Suprapubic skin (tissue), 4 donors: ENCODE measurements at regions not wholly inside any gene's neighbourhood (a gene's known extent, or its start where the extent isn't known, plus 50 kb on each side); places are given as distances from the start of the nearest gene placed in this dataset.

ENCODE experiments used
- POLR2A ChIP-seq, 2 donors: fragments of 450-650 bp; IDR thresholded peaks; one replicate each; pipeline ENCODE4 v1.6.1; 2017; ENCODE audit warnings: antibody characterized with exemption in 2 of 2, mild to moderate bottlenecking in 2 of 2, moderate library complexity in 2 of 2
- POLR2AphosphoS5 ChIP-seq, 3 donors: sonication (generic); formaldehyde crosslinking; IDR thresholded peaks; one replicate each; pipeline ENCODE4 v1.6.1; 2017; ENCODE audit warnings: antibody characterized with exemption in 3 of 3
- TF ChIP-seq, protein P1 (sequence below), 2 donors: fragments of 200-600 bp in 1 of 2; fragments of 450-650 bp in 1 of 2; sonication (generic) in 1 of 2; IDR thresholded peaks; one replicate each; pipeline ENCODE4 v1.5.1; 2016 to 2019; ENCODE audit warnings: antibody characterized with exemption in 2 of 2, mild to moderate bottlenecking in 1 of 2, moderate library complexity in 1 of 2

DNA sequence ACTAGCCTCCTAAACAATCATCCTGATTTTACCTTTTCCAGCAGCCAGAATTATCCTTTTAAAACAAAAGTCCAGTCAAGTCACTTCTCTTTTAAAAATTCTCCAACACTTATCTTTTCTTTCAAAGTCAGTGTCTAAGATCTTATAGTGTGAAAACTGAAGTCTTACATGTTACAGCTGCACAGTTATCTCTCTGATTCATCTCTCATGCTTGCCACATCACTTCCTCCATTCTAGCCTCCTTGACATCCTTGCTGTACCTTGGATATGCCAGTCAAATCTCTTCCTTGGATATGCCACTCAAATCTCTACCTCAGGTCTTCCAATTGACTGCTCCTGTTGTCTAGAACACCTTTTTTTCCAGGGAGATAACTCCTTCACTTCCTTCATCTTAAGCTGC is 361.7 kb upstream of the FTMT start:
- TF ChIP-seq POLR2AphosphoS5 (IDR thresholded peaks at IDR 0.05) (no peak), POLR2A (IDR thresholded peaks at IDR 0.05) (no peak)
- TF ChIP-seq, protein P1, sequence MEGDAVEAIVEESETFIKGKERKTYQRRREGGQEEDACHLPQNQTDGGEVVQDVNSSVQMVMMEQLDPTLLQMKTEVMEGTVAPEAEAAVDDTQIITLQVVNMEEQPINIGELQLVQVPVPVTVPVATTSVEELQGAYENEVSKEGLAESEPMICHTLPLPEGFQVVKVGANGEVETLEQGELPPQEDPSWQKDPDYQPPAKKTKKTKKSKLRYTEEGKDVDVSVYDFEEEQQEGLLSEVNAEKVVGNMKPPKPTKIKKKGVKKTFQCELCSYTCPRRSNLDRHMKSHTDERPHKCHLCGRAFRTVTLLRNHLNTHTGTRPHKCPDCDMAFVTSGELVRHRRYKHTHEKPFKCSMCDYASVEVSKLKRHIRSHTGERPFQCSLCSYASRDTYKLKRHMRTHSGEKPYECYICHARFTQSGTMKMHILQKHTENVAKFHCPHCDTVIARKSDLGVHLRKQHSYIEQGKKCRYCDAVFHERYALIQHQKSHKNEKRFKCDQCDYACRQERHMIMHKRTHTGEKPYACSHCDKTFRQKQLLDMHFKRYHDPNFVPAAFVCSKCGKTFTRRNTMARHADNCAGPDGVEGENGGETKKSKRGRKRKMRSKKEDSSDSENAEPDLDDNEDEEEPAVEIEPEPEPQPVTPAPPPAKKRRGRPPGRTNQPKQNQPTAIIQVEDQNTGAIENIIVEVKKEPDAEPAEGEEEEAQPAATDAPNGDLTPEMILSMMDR (IDR thresholded peaks at IDR 0.05) = no peak
